GM23338 (cell line): ENCODE measurements at regions not wholly inside any gene's neighbourhood (a gene's known extent, or its start where the extent isn't known, plus 50 kb on each side); places are given as distances from the start of the nearest gene placed in this dataset.

Experiments used
- ATAC-seq: fragments of 200-7000 bp; cut with Tn5 transposase; 3 replicates; pipeline ENCODE4 v1.9.1; 2020
- DNase-seq: peaks from one replicate; pipeline ENCODE4 v3.0.0-alpha.2; 2015; ENCODE audit warnings: low spot score
- H2AFZ ChIP-seq: fragments of 200-600 bp; sonication (generic); 2 replicates; pipeline ENCODE4 v1.8.0; 2016; ENCODE audit warnings: antibody characterized with exemption, mild to moderate bottlenecking, moderate library complexity
- H3F3A ChIP-seq: fragments of 200-600 bp; sonication (generic); replicated peaks from 2 replicates; pipeline ENCODE4 v1.8.0; 2017; ENCODE audit warnings: antibody characterized with exemption, mixed run types, low read depth
- H3K27ac ChIP-seq: fragments of 200-600 bp; sonication (generic); 2 replicates; pipeline ENCODE4 v1.6.1; 2016; ENCODE audit warnings: low read depth
- H3K27me3 ChIP-seq: fragments of 200-600 bp; sonication (generic); 2 replicates; pipeline ENCODE4 v1.8.0; 2016; ENCODE audit warnings: mild to moderate bottlenecking, mixed run types, moderate library complexity; ENCODE audit not compliant: insufficient read depth
- H3K36me3 ChIP-seq: fragments of 200-600 bp; sonication (generic); 2 replicates; pipeline ENCODE4 v1.8.0; 2016; ENCODE audit warnings: mild to moderate bottlenecking; ENCODE audit not compliant: insufficient read depth
- H3K4me1 ChIP-seq: fragments of 200-600 bp; sonication (generic); 2 replicates; pipeline ENCODE4 v1.8.0; 2016; ENCODE audit warnings: mild to moderate bottlenecking, moderate library complexity; ENCODE audit not compliant: insufficient read depth
- H3K4me2 ChIP-seq: fragments of 200-600 bp; sonication (generic); 2 replicates; pipeline ENCODE4 v1.7.1; 2017; ENCODE audit warnings: mixed run types
- H3K4me3 ChIP-seq: fragments of 200-600 bp; sonication (generic); 2 replicates; pipeline ENCODE4 v1.6.1; 2016; ENCODE audit warnings: mixed run types
- H3K79me2 ChIP-seq: fragments of 200-600 bp; sonication (generic); replicated peaks from 2 replicates; pipeline ENCODE4 v1.8.0; 2017; ENCODE audit warnings: mild to moderate bottlenecking; ENCODE audit not compliant: insufficient read depth
- H3K9me2 ChIP-seq: fragments of 200-600 bp; sonication (generic); 2 replicates; pipeline ENCODE4 v1.8.0; 2017; ENCODE audit not compliant: insufficient read depth
- H4K20me1 ChIP-seq: fragments of 200-600 bp; sonication (generic); replicated peaks from 2 replicates; pipeline ENCODE4 v1.8.0; 2017; ENCODE audit warnings: mild to moderate bottlenecking; ENCODE audit not compliant: insufficient read depth
- H3K27ac Mint-ChIP-seq: 2 replicates; pipeline ENCODE4 v1.8.0; 2020; ENCODE audit warnings: inconsistent platforms, mild to moderate bottlenecking, moderate library complexity, mixed read lengths
- H3K27me3 Mint-ChIP-seq: 3 replicates; pipeline ENCODE4 v1.8.0; 2022; ENCODE audit warnings: low read depth, mild to moderate bottlenecking, moderate library complexity, mixed read lengths, inconsistent platforms; ENCODE audit not compliant: insufficient read depth, poor library complexity
- H3K36me3 Mint-ChIP-seq: 3 replicates; pipeline ENCODE4 v1.8.0; 2021; ENCODE audit warnings: low read depth, mild to moderate bottlenecking, inconsistent platforms, moderate library complexity, mixed read lengths
- H3K4me1 Mint-ChIP-seq: 3 replicates; pipeline ENCODE4 v1.8.0; 2020; ENCODE audit warnings: mild to moderate bottlenecking, inconsistent platforms, mixed read lengths
- H3K4me3 Mint-ChIP-seq: 3 replicates; pipeline ENCODE4 v1.8.0; 2021; ENCODE audit warnings: moderate library complexity, mild to moderate bottlenecking, inconsistent platforms, mixed read lengths
- H3K9me3 Mint-ChIP-seq: 3 replicates; pipeline ENCODE4 v1.8.0; 2020; ENCODE audit warnings: moderate library complexity, mild to moderate bottlenecking, inconsistent platforms, mixed read lengths
- CREB1 ChIP-seq: fragments of 250-450 bp; sonication (Bioruptor Pico); IDR thresholded peaks from 2 replicates; pipeline ENCODE4 v1.5.0; 2020; ENCODE audit warnings: low read depth, mild to moderate bottlenecking, moderate library complexity
- CTCF ChIP-seq, 2 experiments: fragments of 200-600 bp in 1 of 2; sonication (generic) in 1 of 2; conservative IDR thresholded peaks; 2 replicates each; pipeline versions ENCODE4 v1.5.1 to v1.6.1; 2016 to 2017; ENCODE audit warnings: antibody characterized with exemption in 2 of 2, low read depth in 2 of 2, mild to moderate bottlenecking in 2 of 2, moderate library complexity in 1 of 2
- ETS1 ChIP-seq: IDR thresholded peaks from 2 replicates; pipeline ENCODE4 v1.6.1; 2016; ENCODE audit warnings: antibody characterized with exemption
- EZH2 ChIP-seq: fragments of 200-600 bp; sonication (generic); IDR thresholded peaks from one replicate; pipeline ENCODE4 v1.8.0; 2017; ENCODE audit warnings: antibody characterized with exemption, mild to moderate bottlenecking, low read depth; ENCODE audit not compliant: unreplicated experiment
- EZH2phosphoT487 ChIP-seq: fragments of 200-600 bp; sonication (generic); IDR thresholded peaks from one replicate; pipeline ENCODE4 v1.8.1; 2018; ENCODE audit warnings: antibody characterized with exemption; ENCODE audit not compliant: unreplicated experiment
- NANOG ChIP-seq: IDR thresholded peaks from 2 replicates; pipeline ENCODE4 v1.6.1; 2016; ENCODE audit warnings: antibody characterized with exemption, borderline replicate concordance
- POLR2AphosphoS5 ChIP-seq: IDR thresholded peaks from 2 replicates; pipeline ENCODE4 v1.6.1; 2016; ENCODE audit warnings: antibody characterized with exemption, low read depth
- STAT1 ChIP-seq: IDR thresholded peaks from one replicate; pipeline ENCODE4 v1.6.1; 2016; ENCODE audit warnings: antibody characterized with exemption; ENCODE audit not compliant: unreplicated experiment
- ZNF331 ChIP-seq: fragments of 250-450 bp; sonication (Bioruptor Pico); IDR thresholded peaks from 2 replicates; pipeline ENCODE4 v1.5.0; 2020; ENCODE audit warnings: low read depth, mild to moderate bottlenecking, moderate library complexity
- ZNF462 ChIP-seq: fragments of 250-450 bp; sonication (Bioruptor Pico); IDR thresholded peaks from 2 replicates; pipeline ENCODE4 v1.5.0; 2020; ENCODE audit warnings: mild to moderate bottlenecking, moderate library complexity
- TF ChIP-seq, protein P1 (sequence below): IDR thresholded peaks from one replicate; pipeline ENCODE4 v1.6.1; 2018; ENCODE audit warnings: antibody characterized with exemption; ENCODE audit not compliant: unreplicated experiment

DNA sequence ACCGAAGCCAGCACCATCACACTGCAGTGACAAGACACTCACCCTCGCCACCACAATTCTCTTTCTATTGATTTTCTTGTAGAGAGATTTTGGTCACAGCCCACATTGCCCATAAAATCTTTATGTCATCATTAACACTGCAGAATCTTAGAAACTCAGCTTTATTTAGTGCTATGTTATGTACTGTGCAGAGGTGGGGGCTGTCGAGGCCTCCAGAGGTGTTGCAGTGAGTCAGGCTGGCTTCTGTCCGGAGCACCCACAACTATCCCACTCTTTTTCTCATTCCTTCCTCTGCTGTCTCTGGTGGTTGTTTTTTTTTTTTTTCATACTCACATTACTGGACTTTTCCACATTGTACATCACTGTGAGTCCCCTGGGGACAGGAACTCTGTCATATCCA lies 677.4 kb upstream of the HS6ST1 start:
- Histone ChIP-seq H3K9me2 (no peaks in the 10 kb centered on the region; the same call in 1 of the 2 replicates), H2AFZ (no peak overlapping the region), H3K4me1 (no peaks in the 10 kb centered on the region), H3K27me3 (no peaks in the 10 kb centered on the region), H3K4me3 (no peak overlapping the region), H3F3A (no peaks in the 10 kb centered on the region), H3K79me2 (no peaks in the 10 kb centered on the region), H4K20me1 (no peaks in the 10 kb centered on the region), H3K36me3 (no peaks in the 10 kb centered on the region), H3K27ac (no peak overlapping the region), H3K4me2 (no peak overlapping the region)
- Mint-ChIP-seq H3K27me3 (no peaks in the 10 kb centered on the region), H3K4me3 (no peak overlapping the region), H3K4me1 (no peaks in the 10 kb centered on the region), H3K27ac (no peak overlapping the region), H3K36me3 (no peaks in the 10 kb centered on the region), H3K9me3 (no peaks in the 10 kb centered on the region; the same call in 2 of the 3 replicates)
- TF ChIP-seq POLR2AphosphoS5 (no peak), ZNF331 (no peak), CTCF (conservative IDR thresholded peaks at IDR 0.05; ENCODE audit: low read depth in 2 of 2) (no peak), STAT1 (no peak), ZNF462 (no peak), EZH2 (no peak), CREB1 (CRISPR knock-in tag) (no peak), ETS1 (no peak), NANOG (no peak), EZH2phosphoT487 (no peak)
- TF ChIP-seq, protein P1, sequence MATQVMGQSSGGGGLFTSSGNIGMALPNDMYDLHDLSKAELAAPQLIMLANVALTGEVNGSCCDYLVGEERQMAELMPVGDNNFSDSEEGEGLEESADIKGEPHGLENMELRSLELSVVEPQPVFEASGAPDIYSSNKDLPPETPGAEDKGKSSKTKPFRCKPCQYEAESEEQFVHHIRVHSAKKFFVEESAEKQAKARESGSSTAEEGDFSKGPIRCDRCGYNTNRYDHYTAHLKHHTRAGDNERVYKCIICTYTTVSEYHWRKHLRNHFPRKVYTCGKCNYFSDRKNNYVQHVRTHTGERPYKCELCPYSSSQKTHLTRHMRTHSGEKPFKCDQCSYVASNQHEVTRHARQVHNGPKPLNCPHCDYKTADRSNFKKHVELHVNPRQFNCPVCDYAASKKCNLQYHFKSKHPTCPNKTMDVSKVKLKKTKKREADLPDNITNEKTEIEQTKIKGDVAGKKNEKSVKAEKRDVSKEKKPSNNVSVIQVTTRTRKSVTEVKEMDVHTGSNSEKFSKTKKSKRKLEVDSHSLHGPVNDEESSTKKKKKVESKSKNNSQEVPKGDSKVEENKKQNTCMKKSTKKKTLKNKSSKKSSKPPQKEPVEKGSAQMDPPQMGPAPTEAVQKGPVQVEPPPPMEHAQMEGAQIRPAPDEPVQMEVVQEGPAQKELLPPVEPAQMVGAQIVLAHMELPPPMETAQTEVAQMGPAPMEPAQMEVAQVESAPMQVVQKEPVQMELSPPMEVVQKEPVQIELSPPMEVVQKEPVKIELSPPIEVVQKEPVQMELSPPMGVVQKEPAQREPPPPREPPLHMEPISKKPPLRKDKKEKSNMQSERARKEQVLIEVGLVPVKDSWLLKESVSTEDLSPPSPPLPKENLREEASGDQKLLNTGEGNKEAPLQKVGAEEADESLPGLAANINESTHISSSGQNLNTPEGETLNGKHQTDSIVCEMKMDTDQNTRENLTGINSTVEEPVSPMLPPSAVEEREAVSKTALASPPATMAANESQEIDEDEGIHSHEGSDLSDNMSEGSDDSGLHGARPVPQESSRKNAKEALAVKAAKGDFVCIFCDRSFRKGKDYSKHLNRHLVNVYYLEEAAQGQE, result no peak
- DNase-seq (no peak), ATAC-seq (no peak)
